Fibroblast of skin of right quadriceps (primary cell): ENCODE measurements at regions not wholly inside any gene's neighbourhood (a gene's known extent, or its start where the extent isn't known, plus 50 kb on each side); places are given as distances from the start of the nearest gene placed in this dataset.
A peak's percentile ranks its signal among the peaks of the same experiment; 100 is the strongest.
"Not testable (repeated sequence)": the region's sequence is repeated elsewhere in the genome, so short reads cannot be mapped to it uniquely, and the experiment has no call there.

Experiments used
- DNase-seq: peaks from one replicate; pipeline ENCODE4 v3.0.0-alpha.2; 2013

DNA sequence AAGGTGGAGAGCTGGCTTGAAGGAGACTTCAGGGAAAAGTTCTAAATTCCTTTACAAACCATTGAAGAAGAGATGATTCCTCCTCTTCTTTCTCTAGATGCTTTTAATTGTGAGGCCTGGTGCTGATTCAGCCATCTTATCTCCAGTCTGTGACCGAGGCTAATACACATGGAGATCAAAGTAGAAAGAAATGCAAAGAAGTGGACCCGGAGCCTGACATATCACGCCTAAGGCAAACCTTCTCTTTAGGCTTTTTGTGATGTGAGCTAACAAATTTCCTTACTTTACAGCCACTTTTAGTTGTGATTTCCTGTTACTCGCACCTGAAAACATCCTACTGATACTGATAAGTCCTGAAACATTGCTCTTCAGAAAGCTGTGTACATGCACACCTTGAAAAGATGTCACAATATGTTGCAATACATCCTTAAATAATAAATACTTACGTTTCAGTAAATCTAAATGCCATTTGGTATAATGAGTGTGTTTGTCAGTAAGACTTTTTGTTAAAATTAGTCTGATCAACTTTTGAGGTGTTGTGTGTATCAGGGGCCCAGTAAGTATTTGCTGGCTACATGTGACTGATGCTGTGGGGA, 192.4 kb downstream of the BAMBI start:
- DNase-seq: no peak

DNA sequence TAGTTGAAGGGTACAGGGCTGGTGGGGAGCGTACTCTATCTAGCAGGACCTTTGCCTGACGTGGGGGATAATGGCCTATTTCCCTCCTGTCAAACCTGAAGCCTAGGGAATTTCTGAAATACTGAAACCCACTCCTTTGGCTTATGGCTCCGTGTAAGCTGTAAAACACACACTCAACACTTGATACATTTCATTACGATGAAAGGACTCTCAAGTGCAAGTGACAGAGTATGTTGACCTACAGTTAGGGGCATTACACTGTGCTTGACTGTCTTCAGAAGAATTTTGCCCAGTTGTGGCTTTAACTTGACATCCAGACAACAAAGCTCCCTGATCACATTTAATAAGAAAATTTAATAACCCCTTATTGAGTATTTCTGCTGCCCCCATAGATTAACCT, 194.3 kb downstream of the BAMBI start:
- no peak for DNase-seq

- no peak for DNase-seq
These were observed 195.4 kb downstream of the BAMBI start for GRCh38 chr10:28872587-28873165.

DNA sequence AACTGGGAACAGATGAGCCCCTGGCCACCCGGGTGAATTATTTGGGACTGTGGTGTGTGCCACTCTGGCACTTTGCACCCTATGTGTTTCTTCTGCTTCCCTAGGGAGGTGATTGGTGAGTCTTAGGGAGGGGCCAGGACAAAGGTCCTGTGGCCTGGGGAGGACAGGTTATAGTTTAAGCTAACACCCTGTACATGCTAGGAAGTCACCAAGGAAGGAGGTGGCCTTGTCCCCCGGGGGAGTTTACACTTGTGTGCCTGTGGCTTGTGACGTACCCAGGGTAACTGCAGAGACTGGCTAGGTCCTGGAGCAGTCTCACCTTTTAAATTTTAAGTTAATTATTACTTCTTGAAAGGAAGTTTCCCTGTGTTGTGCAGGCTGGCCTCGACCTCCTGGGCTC, 196.2 kb downstream of the BAMBI start:
- no peak for DNase-seq

GRCh38 chr10:28874210-28874609, 196.9 kb downstream of the BAMBI start:
- no peak for DNase-seq

- peak; percentile 27 for DNase-seq
These were observed 198.3 kb downstream of the BAMBI start for GRCh38 chr10:28875549-28876081.

GRCh38 chr10:28878236-28878970, 201.1 kb downstream of the BAMBI start:
- no peak for DNase-seq

GRCh38 chr10:28879246-28879645, 201.9 kb downstream of the BAMBI start:
- DNase-seq: no peak

DNA sequence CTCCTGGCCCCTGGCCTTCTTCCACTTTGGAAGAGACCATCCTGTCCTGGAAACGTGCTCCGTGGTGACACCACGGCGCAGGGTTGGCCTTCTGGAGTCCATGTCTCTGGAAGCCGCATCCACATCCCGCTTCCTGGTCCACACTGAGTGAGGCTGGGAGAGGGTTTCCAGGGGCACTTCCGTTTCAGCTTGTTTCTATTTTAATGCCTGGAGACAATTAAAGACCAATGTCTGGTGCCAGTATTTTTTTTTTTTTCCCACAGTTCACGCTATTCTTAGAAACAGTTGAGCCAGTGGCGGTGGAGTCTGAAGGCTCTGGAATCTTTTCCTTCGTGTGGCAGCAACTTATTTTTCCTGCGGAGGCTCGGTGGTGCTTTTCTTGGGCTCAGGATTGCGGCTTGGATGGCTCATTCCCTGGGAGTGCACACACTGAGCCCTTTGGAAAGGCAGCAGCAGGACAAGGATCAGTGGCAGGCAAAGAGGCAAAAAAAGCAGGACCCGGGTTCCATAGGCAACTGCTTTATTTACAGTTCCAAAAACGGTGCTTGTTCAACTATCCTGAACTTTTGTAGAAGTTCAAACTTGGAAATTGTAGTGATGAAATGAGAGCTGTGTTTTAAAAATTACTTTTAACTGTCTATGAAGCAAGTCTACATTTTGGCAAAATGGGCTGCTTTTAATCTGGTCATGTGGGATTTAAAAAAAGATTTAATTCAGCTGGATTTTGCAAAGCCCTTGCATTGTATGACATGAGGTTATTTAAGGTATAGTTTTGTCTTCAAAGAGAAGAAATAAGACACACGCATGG, 202.8 kb downstream of the BAMBI start:
- peak; percentile 48 for DNase-seq

- peak; percentile 5 for DNase-seq
These were observed 203.3 kb downstream of the BAMBI start for GRCh38 chr10:28880683-28880950.

- no peak for DNase-seq
These were observed 204.0 kb downstream of the BAMBI start for GRCh38 chr10:28881171-28881882.

- no peak for DNase-seq
These were observed 206.6 kb downstream of the BAMBI start for GRCh38 chr10:28883741-28884423.

- DNase-seq: no peak
These were observed 213.0 kb downstream of the BAMBI start for GRCh38 chr10:28890121-28890950.

DNA sequence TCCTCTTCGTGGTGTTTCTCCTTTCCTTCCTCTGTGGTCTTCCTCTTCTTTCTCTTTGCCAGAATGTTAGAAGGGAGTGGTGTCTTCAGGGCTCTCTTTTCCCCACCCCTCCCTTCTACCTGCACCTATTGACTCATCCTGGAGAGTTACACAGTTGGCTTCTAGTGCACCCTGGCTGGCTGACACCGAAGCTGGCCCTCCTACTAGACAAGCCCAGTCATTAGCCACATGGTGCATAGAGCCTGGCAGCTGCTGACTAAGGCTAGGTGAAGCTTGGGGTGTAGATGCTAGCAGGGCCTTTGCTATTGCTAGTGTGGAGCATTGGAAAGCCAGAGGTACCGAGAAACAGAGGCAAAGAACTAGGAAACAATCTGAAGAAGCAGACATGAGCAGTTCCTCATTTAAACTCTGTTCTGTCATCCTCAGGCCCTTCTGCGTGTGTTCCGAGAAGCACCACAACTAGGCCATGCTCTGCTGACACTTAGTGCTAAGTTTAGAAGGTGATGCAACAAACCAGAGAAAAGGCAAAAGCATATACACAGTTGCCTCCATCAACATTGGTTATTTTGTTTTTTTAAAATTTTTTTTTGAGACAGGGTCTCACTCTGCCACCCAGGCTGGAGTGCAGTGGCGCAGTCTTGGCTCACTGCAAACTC, 213.9 kb downstream of the BAMBI start:
- DNase-seq: no peak

DNA sequence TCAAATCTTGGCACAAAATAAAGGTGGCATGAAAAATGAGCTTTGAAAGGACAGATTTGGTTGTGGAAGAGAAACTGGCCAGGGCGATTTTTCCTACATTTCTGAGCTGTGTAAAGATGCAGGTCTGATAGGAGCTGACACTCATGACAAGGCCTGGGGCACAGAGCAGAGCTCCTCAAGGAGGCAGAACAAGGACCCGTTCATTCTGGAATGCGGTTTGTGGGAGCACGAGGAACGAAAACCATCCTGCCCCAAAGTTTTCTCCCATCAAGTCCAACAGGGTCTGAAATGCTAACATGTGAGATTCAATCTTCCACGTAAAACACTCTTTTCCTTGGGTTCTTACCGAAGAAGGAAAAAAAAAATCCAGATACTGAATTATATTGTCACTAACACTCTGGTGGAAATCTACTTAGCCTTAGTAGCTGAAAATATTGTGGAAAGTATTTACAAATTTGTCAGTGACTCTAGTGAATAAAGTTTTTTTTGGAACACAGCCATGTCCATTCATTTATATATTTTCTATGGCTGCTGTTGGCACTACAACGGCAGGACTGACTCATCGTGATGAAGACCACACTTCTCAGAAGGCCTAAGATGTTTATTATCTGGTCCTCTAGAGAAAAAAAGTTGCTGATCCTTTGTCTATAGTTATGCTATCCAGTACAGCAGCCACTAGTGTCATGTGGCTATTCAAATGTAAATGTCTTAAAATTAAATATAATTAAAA, 215.7 kb downstream of the BAMBI start:
- DNase-seq: peak; percentile 52

DNA sequence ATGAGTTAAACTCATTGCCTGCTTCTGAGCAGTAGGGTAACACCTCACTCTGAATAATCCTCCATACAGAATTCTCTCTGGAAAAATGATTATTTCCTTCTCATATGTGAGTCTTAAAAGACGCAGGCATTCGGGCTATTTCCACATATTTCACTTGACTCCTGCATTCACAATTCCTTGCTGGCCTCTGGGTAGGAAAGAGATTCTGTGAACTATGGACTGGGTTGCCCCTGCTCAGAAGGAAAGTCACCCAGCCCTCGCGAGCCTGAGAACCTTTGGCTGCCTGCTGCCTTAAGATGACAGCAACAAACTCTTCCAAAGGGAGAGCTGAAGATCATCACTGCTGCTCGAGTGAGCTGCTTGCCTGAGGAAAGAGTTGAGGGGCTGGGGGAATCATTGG, 216.8 kb downstream of the BAMBI start:
- DNase-seq: no peak

DNA sequence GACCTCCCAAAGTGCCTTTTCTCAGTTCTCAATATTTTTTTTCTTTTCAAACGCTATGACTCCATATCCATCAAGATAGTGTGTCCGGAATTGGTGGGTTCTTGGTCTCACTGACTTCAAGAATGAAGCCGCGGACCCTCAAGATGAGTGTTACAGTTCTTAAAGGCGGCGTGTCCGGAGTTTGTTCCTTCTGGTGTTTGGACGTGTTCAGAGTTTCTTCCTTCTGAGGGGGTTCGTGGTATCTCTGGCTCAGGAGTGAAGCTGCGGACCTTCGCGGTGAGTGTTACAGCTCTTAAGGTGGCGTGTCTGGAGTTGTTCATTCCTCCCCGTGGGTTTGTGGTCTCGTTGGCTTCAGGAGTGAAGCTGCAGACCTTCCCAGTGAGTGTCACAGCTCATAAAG, 218.3 kb downstream of the BAMBI start:
- DNase-seq: not testable (repeated sequence)

- not testable (repeated sequence) for DNase-seq
These were observed 219.6 kb downstream of the BAMBI start for GRCh38 chr10:28896791-28897409.

DNA sequence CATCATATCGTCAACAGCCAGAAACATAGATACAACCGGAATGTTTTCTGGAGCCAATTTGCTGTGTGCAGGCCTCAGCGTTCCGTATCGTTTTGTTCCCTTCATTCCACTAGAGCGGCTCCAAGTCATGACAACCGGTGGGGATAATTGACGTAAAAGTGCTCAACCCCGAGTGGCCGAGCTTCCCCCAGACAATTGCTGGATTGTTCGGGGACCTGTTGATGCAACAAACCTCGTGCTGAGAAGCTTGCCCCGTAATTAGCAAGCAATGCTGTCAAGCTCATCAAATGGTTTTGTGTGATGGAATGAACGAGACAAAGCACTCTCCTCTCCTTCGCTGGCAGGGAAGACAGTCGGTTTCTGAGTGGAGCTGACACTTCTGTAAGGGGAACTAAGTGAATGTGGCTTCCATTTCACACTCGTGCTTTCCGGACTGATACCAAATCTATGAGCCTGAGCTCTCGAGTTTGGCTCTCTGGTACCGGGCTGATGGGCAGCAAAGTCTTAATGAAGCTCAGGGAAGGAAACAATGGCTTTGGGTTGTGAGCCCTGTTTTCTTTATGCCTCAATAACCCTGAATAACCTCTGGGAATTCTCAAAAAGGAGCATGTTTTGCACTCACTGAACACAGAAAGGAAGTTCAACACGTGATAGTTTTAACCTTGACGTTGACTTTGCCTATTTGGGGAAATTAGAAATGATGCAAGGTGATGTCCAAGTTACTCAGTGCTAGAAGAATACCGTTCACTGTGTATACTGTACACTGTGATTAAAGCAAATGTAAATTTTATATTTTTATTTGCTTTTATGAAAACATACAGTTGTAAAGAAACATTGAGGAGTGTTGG, 220.5 kb downstream of the BAMBI start:
- no peak for DNase-seq
